ENCODE measurements at regions not wholly inside any gene's neighbourhood (a gene's known extent, or its start where the extent isn't known, plus 50 kb on each side); places are given as distances from the start of the nearest gene placed in this dataset.

DNA sequence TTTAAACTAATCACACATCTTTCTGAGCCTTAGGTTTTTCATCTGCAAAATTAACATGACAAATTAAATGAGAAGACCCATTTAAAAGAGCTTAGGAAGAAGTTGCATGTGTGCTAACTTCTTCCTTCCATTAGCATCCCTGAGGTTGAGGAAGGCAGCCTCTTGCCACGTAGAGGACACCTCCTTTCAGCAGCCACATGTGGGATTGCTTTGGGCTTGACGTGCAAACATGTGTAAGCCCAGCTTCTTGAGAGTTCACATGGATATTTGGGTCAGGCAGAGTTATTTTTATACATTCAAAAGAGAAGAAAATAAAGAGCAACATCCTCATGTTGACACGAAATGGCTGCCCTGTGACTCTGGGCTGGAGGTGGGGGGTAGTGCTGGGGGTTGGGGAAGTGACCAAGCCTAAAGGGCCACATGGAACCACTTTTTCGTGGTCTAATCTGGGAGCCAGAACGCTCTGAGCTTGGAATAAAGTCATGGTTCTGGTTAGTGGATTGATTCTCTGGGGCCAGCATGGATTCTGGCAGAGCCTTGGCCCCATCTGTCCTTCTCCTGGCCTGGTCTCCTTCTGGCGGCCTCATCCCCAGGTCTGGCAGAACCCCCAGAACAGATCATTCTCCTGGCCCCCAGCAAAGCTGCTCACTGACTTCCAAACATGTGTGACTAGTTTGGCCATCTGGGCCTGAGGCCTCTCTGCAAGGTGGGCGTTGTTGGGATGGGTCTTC lies 137.1 kb upstream of the USP24 start:
- TF ChIP-seq POLR2A (IDR thresholded peaks at IDR 0.05; ENCODE audit: low read length) (no peak), GATA1 (IDR thresholded peaks at IDR 0.05; ENCODE audit: low read depth, low read length) (no peak)

All from erythroblast (primary cell).